ENCODE measurements at regions not wholly inside any gene's neighbourhood (a gene's known extent, or its start where the extent isn't known, plus 50 kb on each side); places are given as distances from the start of the nearest gene placed in this dataset.

- no peak for FAIRE-seq
- POLR2A ChIA-PET, result interaction anchor here (0.5 kb wide), 1 partner anchor 49 kb away, joined by 4 read pairs; no protein-coding TSS in a partner anchor
- WGBS (ENCODE audit: low lambda C conversion rate), result 24% methylated on average over 1 of the region's 1 CpG
- TF ChIP-seq ZMYM3 (CRISPR knock-in tag; IDR thresholded peaks at IDR 0.05) (no peak), MAZ (IDR thresholded peaks at IDR 0.05; ENCODE audit: borderline replicate concordance, low read depth, low read length) (no peak), MAZ (CRISPR knock-in tag; IDR thresholded peaks at IDR 0.05; ENCODE audit: low read depth) (no peak), NFE2L2 (IDR thresholded peaks at IDR 0.05; ENCODE audit: low read length) (no peak), ZNF343 (CRISPR knock-in tag; IDR thresholded peaks at IDR 0.05) (no peak), SP1 (IDR thresholded peaks at IDR 0.05) (no peak), SP1 (CRISPR knock-in tag; IDR thresholded peaks at IDR 0.05) (no peak), TBX3 (IDR thresholded peaks at IDR 0.05; ENCODE audit: borderline replicate concordance) (no peak), USF2 (IDR thresholded peaks at IDR 0.05; ENCODE audit: low read depth, low read length) (no peak), USF2 (CRISPR knock-in tag; IDR thresholded peaks at IDR 0.05; ENCODE audit: borderline replicate concordance) (no peak), ZNF652 (CRISPR knock-in tag; IDR thresholded peaks at IDR 0.05; ENCODE audit: borderline replicate concordance, low read depth) (no peak), HMG20A (CRISPR knock-in tag; IDR thresholded peaks at IDR 0.05; ENCODE audit: borderline replicate concordance) (no peak), ZNF367 (CRISPR knock-in tag; IDR thresholded peaks at IDR 0.05; ENCODE audit: borderline replicate concordance) (no peak), MXD1 (CRISPR knock-in tag; IDR thresholded peaks at IDR 0.05) (no peak), CTCF (CRISPR knock-in tag; IDR thresholded peaks at IDR 0.05) (no peak), ZNF280D (CRISPR knock-in tag; IDR thresholded peaks at IDR 0.05) (no peak), PLSCR1 (CRISPR knock-in tag; IDR thresholded peaks at IDR 0.05; ENCODE audit: borderline replicate concordance) (no peak), ETV6 (CRISPR knock-in tag; conservative IDR thresholded peaks at IDR 0.05) (no peak)
These were observed 99.3 kb upstream of the VAV3 start for GRCh38 chr1:108064255-108064654.

More at GRCh38 chr1:108064255-108064654, 99.3 kb upstream of the VAV3 start:
- CTCF ChIA-PET (ENCODE audit: low intra/inter-chr PET ratio, low total read pairs), result no interaction called here
- H3K27ac ChIP-seq (ENCODE audit: extremely low read length, insufficient read depth, low read length), result no peak overlapping the region
- no peaks in the 10 kb centered on the region for H3K9me3 ChIP-seq (ENCODE audit: low read length)
- BruUV-seq (replicated peaks), result no TSS peak
- H4K20me1 ChIP-seq (ENCODE audit: insufficient read depth, low read length), result no peaks in the 10 kb centered on the region
- no peaks in the 10 kb centered on the region for H3K27me3 ChIP-seq (ENCODE audit: control insufficient read depth in 1 of 2, insufficient read depth in 2 of 2, low read length in 2 of 2)
- H2AFZ ChIP-seq (ENCODE audit: low read length), result no peak overlapping the region
- no peaks in the 10 kb centered on the region for H3K36me3 ChIP-seq (replicated peaks in 1 of 2; ENCODE audit: control insufficient read depth in 1 of 2, insufficient read depth in 2 of 2, low read length in 2 of 2)
- no peak for DNase-seq (ENCODE audit: low spot score)
- no peaks in the 10 kb centered on the region for H3K4me1 ChIP-seq (ENCODE audit: insufficient read depth, low read length)
- H3K4me3 ChIP-seq (replicated peaks in 1 of 3; ENCODE audit: insufficient read depth in 1 of 3, low read depth in 2 of 3, low read length in 3 of 3), result no peak overlapping the region
- ATAC-seq, result no peak
- intact Hi-C loops (cut with micrococcal nuclease; ENCODE audit: unreplicated experiment) (no loop called here), in situ Hi-C loops (cut with HindIII; ENCODE audit: extremely low pct_ligation_motif_present, low pct_unique_long_range_greater_than_20kb) (no loop called here)
- H3K9ac ChIP-seq (ENCODE audit: insufficient read depth, low read depth, low read length), result no peak overlapping the region
- no peaks in the 10 kb centered on the region for H3K79me2 ChIP-seq (ENCODE audit: insufficient read depth, low read length)
- H3K4me2 ChIP-seq (ENCODE audit: low read depth, low read length), result no peak overlapping the region

All from HepG2 (cell line).